PC-9 (cell line): ENCODE measurements at regions not wholly inside any gene's neighbourhood (a gene's known extent, or its start where the extent isn't known, plus 50 kb on each side); places are given as distances from the start of the nearest gene placed in this dataset.

Experiments
- BruUV-seq: library from RNA; stranded (reverse); fragments of 400-500 nt; replicated peaks from 2 replicates; lab custom pipeline; 2021; lab: Mats Ljungman, UMichigan
- CTCF ChIA-PET: fragments of 300-600 bp; sonication (Branson Sonifier 250); formaldehyde crosslinking; loops from one replicate; lab custom pipeline; 2022; ENCODE audit warnings: antibody characterized with exemption; lab: Charles Lee
- POLR2A ChIA-PET: fragments of 300-600 bp; sonication (Branson Sonifier 250); formaldehyde crosslinking; loops from one replicate; lab custom pipeline; 2022; ENCODE audit warnings: antibody characterized with exemption; ENCODE audit not compliant: unreplicated experiment; lab: Charles Lee
- DNase-seq, 2 experiments: peaks; one replicate each; pipeline versions ENCODE4 v3.0.0 to v3.0.0-alpha.2; 2015 to 2022; ENCODE audit warnings: mixed read lengths in 1 of 2
- H2AFZ ChIP-seq: fragments of 200-600 bp; sonication (generic); 2 replicates; pipeline ENCODE4 v1.8.1; 2017; ENCODE audit warnings: antibody characterized with exemption
- H3F3A ChIP-seq: fragments of 200-600 bp; sonication (generic); 2 replicates; pipeline ENCODE4 v1.8.1; 2017; ENCODE audit warnings: antibody characterized with exemption, mild to moderate bottlenecking, low read depth; ENCODE audit not compliant: insufficient read depth
- H3K27ac ChIP-seq: fragments of 200-600 bp; sonication (generic); 2 replicates; pipeline ENCODE4 v1.6.1; 2016; ENCODE audit warnings: mixed run types
- H3K27me3 ChIP-seq: fragments of 200-600 bp; sonication (generic); 2 replicates; pipeline ENCODE4 v1.6.1; 2016; ENCODE audit warnings: low read depth, mixed run types; ENCODE audit not compliant: insufficient read depth
- H3K36me3 ChIP-seq: fragments of 200-600 bp; sonication (generic); 2 replicates; pipeline ENCODE4 v1.6.1; 2016; ENCODE audit warnings: low read depth, mixed run types
- H3K4me1 ChIP-seq: fragments of 200-600 bp; sonication (generic); replicated peaks from 2 replicates; pipeline ENCODE4 v1.6.1; 2016; ENCODE audit warnings: mixed run types; ENCODE audit not compliant: insufficient read depth
- H3K4me2 ChIP-seq: fragments of 200-600 bp; sonication (generic); 2 replicates; pipeline ENCODE4 v1.6.1; 2017; ENCODE audit warnings: mixed run types
- H3K4me3 ChIP-seq: fragments of 200-600 bp; sonication (generic); 2 replicates; pipeline ENCODE4 v1.6.1; 2016; ENCODE audit warnings: mixed run types
- H3K79me2 ChIP-seq: fragments of 200-600 bp; sonication (generic); 2 replicates; pipeline ENCODE4 v1.6.1; 2017; ENCODE audit warnings: low read depth, mixed run types
- H3K9me2 ChIP-seq: fragments of 200-600 bp; sonication (generic); 2 replicates; pipeline ENCODE4 v1.8.1; 2017; ENCODE audit warnings: mild to moderate bottlenecking; ENCODE audit not compliant: insufficient read depth
- H3K9me3 ChIP-seq: fragments of 200-600 bp; sonication (generic); 2 replicates; pipeline ENCODE4 v1.8.1; 2016; ENCODE audit warnings: low read depth; ENCODE audit not compliant: insufficient read depth
- H4K20me1 ChIP-seq: fragments of 200-600 bp; sonication (generic); 2 replicates; pipeline ENCODE4 v1.8.1; 2017; ENCODE audit not compliant: insufficient read depth
- CTCF ChIP-seq: fragments of 200-600 bp; sonication (generic); conservative IDR thresholded peaks from 2 replicates; pipeline ENCODE4 v1.6.1; 2017; ENCODE audit warnings: mixed run types, antibody characterized with exemption, mild to moderate bottlenecking, moderate library complexity
- EZH2 ChIP-seq: fragments of 200-600 bp; sonication (generic); IDR thresholded peaks from 2 replicates; pipeline ENCODE4 v1.8.0; 2017; ENCODE audit warnings: antibody characterized with exemption, low read depth
- intact Hi-C: fragments of 100-400 bp; cut with micrococcal nuclease; formaldehyde crosslinking; loops from one replicate; pipeline ENCODE4 v1.10.0; 2022; ENCODE audit not compliant: unreplicated experiment

GRCh38 chr13:40163066-40164000, 503.1 kb downstream of the FOXO1 start:
- Histone ChIP-seq H3K4me1 (peaks cover 21% of the 10 kb centered on the region), H3K36me3 (no peaks in the 10 kb centered on the region), H4K20me1 (no peaks in the 10 kb centered on the region), H3K4me3 (no peak overlapping the region), H3K9me3 (no peaks in the 10 kb centered on the region), H3K27me3 (no peaks in the 10 kb centered on the region), H3K9me2 (no peaks in the 10 kb centered on the region), H3K27ac (no peak overlapping the region), H3K79me2 (no peaks in the 10 kb centered on the region), H3F3A (no peaks in the 10 kb centered on the region), H2AFZ (no peak overlapping the region), H3K4me2 (peak overlapping the region; percentile 29; the same call in 1 of the 2 replicates)
- DNase-seq, result no peak
- POLR2A ChIA-PET, result no interaction called here
- no peak for TF ChIP-seq EZH2
- no peak for TF ChIP-seq CTCF
- intact Hi-C loops, result no loop called here
- no TSS peak for BruUV-seq
- CTCF ChIA-PET, result no interaction called here

DNA sequence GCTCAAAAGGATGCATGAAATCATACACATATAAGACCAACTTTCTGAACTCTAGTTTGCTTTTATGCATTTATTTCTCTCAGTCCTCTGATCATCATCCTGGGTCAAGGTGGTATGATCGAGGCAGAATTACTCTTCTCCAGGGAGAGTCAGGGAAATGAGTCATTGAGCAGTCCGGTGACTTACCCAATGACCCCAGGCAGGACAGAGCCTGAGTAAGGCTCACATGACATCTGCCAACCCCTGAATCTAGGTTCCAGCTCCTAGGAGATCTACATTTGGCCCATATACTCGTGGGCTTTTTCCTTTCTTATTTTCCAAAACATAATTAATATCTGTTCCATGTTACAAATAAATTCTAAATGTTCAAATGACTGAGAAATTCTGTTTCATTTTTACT, 502.3 kb downstream of the FOXO1 start:
- CTCF ChIA-PET, result no interaction called here
- H3K9me3 ChIP-seq, result no peaks in the 10 kb centered on the region

More for the DNA sequence above, 502.3 kb downstream of the FOXO1 start:
- Histone ChIP-seq H4K20me1 (no peaks in the 10 kb centered on the region), H3K36me3 (no peaks in the 10 kb centered on the region), H3K27ac (peak overlapping the region; percentile 46; the same call in 1 of the 2 replicates), H3K4me3 (no peak overlapping the region), H2AFZ (no peak overlapping the region), H3K4me1 (peaks cover 18% of the 10 kb centered on the region), H3K27me3 (no peaks in the 10 kb centered on the region), H3K9me2 (no peaks in the 10 kb centered on the region), H3K79me2 (no peaks in the 10 kb centered on the region), H3F3A (no peaks in the 10 kb centered on the region), H3K4me2 (peak overlapping the region; percentile 29; the same call in 1 of the 2 replicates)
- peak in 1 of 2 experiments; percentile 42 for DNase-seq
- POLR2A ChIA-PET, result interaction anchor here (0.6 kb wide), 1 partner anchor 467 kb away, joined by 9 read pairs; no protein-coding TSS in a partner anchor
- no TSS peak for BruUV-seq
- intact Hi-C loops, result no loop called here
- TF ChIP-seq CTCF (no peak), EZH2 (no peak)
